ENCODE measurements at regions not wholly inside any gene's neighbourhood (a gene's known extent, or its start where the extent isn't known, plus 50 kb on each side); places are given as distances from the start of the nearest gene placed in this dataset.

- no peak for TF ChIP-seq HINFP (CRISPR knock-in tag; IDR thresholded peaks at IDR 0.05; ENCODE audit: low read depth)
- TF ChIP-seq, protein P1, sequence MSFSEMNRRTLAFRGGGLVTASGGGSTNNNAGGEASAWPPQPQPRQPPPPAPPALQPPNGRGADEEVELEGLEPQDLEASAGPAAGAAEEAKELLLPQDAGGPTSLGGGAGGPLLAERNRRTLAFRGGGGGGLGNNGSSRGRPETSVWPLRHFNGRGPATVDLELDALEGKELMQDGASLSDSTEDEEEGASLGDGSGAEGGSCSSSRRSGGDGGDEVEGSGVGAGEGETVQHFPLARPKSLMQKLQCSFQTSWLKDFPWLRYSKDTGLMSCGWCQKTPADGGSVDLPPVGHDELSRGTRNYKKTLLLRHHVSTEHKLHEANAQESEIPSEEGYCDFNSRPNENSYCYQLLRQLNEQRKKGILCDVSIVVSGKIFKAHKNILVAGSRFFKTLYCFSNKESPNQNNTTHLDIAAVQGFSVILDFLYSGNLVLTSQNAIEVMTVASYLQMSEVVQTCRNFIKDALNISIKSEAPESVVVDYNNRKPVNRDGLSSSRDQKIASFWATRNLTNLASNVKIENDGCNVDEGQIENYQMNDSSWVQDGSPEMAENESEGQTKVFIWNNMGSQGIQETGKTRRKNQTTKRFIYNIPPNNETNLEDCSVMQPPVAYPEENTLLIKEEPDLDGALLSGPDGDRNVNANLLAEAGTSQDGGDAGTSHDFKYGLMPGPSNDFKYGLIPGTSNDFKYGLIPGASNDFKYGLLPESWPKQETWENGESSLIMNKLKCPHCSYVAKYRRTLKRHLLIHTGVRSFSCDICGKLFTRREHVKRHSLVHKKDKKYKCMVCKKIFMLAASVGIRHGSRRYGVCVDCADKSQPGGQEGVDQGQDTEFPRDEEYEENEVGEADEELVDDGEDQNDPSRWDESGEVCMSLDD (CRISPR knock-in tag; IDR thresholded peaks at IDR 0.05; ENCODE audit: borderline replicate concordance): no peak
- no peak for TF ChIP-seq KDM5B (CRISPR knock-in tag; IDR thresholded peaks at IDR 0.05; ENCODE audit: borderline replicate concordance)
- TF ChIP-seq FOXC1 (CRISPR knock-in tag; IDR thresholded peaks at IDR 0.05; ENCODE audit: borderline replicate concordance): no peak
- no peak for TF ChIP-seq NR2F1 (CRISPR knock-in tag; IDR thresholded peaks at IDR 0.05)
- TF ChIP-seq ASH2L (IDR thresholded peaks at IDR 0.05; ENCODE audit: insufficient read length, low read depth, low read length): peak; percentile 59
- TF ChIP-seq MTA1 (CRISPR knock-in tag; IDR thresholded peaks at IDR 0.05; ENCODE audit: borderline replicate concordance): no peak
- TF ChIP-seq, protein P2, sequence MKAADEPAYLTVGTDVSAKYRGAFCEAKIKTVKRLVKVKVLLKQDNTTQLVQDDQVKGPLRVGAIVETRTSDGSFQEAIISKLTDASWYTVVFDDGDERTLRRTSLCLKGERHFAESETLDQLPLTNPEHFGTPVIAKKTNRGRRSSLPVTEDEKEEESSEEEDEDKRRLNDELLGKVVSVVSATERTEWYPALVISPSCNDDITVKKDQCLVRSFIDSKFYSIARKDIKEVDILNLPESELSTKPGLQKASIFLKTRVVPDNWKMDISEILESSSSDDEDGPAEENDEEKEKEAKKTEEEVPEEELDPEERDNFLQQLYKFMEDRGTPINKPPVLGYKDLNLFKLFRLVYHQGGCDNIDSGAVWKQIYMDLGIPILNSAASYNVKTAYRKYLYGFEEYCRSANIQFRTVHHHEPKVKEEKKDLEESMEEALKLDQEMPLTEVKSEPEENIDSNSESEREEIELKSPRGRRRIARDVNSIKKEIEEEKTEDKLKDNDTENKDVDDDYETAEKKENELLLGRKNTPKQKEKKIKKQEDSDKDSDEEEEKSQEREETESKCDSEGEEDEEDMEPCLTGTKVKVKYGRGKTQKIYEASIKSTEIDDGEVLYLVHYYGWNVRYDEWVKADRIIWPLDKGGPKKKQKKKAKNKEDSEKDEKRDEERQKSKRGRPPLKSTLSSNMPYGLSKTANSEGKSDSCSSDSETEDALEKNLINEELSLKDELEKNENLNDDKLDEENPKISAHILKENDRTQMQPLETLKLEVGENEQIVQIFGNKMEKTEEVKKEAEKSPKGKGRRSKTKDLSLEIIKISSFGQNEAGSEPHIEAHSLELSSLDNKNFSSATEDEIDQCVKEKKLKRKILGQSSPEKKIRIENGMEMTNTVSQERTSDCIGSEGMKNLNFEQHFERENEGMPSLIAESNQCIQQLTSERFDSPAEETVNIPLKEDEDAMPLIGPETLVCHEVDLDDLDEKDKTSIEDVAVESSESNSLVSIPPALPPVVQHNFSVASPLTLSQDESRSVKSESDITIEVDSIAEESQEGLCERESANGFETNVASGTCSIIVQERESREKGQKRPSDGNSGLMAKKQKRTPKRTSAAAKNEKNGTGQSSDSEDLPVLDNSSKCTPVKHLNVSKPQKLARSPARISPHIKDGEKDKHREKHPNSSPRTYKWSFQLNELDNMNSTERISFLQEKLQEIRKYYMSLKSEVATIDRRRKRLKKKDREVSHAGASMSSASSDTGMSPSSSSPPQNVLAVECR (CRISPR knock-in tag; IDR thresholded peaks at IDR 0.05; ENCODE audit: borderline replicate concordance): no peak
- peak; percentile 57; the same call in 1 of the 2 replicates for TF ChIP-seq HNF4G (IDR thresholded peaks at IDR 0.05; ENCODE audit: borderline replicate concordance, low read depth, low read length)
- no peak for TF ChIP-seq HNF4G (CRISPR knock-in tag; IDR thresholded peaks at IDR 0.05; ENCODE audit: borderline replicate concordance, low read depth)
- no peak for TF ChIP-seq SRSF1 (optimal IDR thresholded peaks at IDR 0.05; ENCODE audit: low read depth, low read length)
- TF ChIP-seq, protein P3, sequence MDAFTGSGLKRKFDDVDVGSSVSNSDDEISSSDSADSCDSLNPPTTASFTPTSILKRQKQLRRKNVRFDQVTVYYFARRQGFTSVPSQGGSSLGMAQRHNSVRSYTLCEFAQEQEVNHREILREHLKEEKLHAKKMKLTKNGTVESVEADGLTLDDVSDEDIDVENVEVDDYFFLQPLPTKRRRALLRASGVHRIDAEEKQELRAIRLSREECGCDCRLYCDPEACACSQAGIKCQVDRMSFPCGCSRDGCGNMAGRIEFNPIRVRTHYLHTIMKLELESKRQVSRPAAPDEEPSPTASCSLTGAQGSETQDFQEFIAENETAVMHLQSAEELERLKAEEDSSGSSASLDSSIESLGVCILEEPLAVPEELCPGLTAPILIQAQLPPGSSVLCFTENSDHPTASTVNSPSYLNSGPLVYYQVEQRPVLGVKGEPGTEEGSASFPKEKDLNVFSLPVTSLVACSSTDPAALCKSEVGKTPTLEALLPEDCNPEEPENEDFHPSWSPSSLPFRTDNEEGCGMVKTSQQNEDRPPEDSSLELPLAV (CRISPR knock-in tag; conservative IDR thresholded peaks at IDR 0.05; ENCODE audit: low read depth): no peak
- TF ChIP-seq ZSCAN22 (CRISPR knock-in tag; IDR thresholded peaks at IDR 0.05): no peak
- TF ChIP-seq GATAD2A (CRISPR knock-in tag; IDR thresholded peaks at IDR 0.05): peak; percentile 42; the same call in 1 of the 2 replicates
- TF ChIP-seq ELF3 (CRISPR knock-in tag; IDR thresholded peaks at IDR 0.05): peak; percentile 68; the same call in 1 of the 2 replicates
- no peak for TF ChIP-seq SNRNP70 (IDR thresholded peaks at IDR 0.05; ENCODE audit: low read depth, low read length)
- TF ChIP-seq RARA (CRISPR knock-in tag; IDR thresholded peaks at IDR 0.05): 0 out of 2 replicates have a peak, but pooled peaks have one; percentile 17
Observed at GRCh38 chr14:43901911-43902673, 605.0 kb downstream of the FSCB start (continued).
